ENCODE measurements at regions not wholly inside any gene's neighbourhood (a gene's known extent, or its start where the extent isn't known, plus 50 kb on each side); places are given as distances from the start of the nearest gene placed in this dataset.

- TF ChIP-seq EZH2 (optimal IDR thresholded peaks at IDR 0.05; ENCODE audit: low read depth, low read length): no peak
- TF ChIP-seq CTCF (IDR thresholded peaks at IDR 0.05; ENCODE audit: low read length): no peak
- TF ChIP-seq EZH2phosphoT487 (IDR thresholded peaks at IDR 0.05; ENCODE audit: low read length): no peak
Observed at GRCh38 chr7:124084024-124084423, 51.2 kb upstream of the TMEM229A start.

All from MM.1S (cell line).